HL-60 (cell line): ENCODE measurements at regions not wholly inside any gene's neighbourhood (a gene's known extent, or its start where the extent isn't known, plus 50 kb on each side); places are given as distances from the start of the nearest gene placed in this dataset.

Source experiments
- CTCF ChIP-seq: IDR thresholded peaks from one replicate; pipeline ENCODE4 v1.5.1; 2011; ENCODE audit warnings: low read length, control low read depth, inconsistent platforms; ENCODE audit not compliant: insufficient read depth
- POLR2AphosphoS5 ChIP-seq: IDR thresholded peaks from 2 replicates; pipeline ENCODE4 v1.6.1; 2012; ENCODE audit warnings: low read depth
- REST ChIP-seq: IDR thresholded peaks from 2 replicates; pipeline ENCODE4 v1.6.1; 2012; ENCODE audit warnings: low read depth; ENCODE audit not compliant: insufficient replicate concordance

- no peak for TF ChIP-seq CTCF
- TF ChIP-seq POLR2AphosphoS5 = no peak
- no peak for TF ChIP-seq REST
These were observed 151.1 kb downstream of the ESM1 start for GRCh38 chr5:54834121-54834842.
